GM03348 (cell line): ENCODE measurements at regions not wholly inside any gene's neighbourhood (a gene's known extent, or its start where the extent isn't known, plus 50 kb on each side); places are given as distances from the start of the nearest gene placed in this dataset.
"Not testable (repeated sequence)": the region's sequence is repeated elsewhere in the genome, so short reads cannot be mapped to it uniquely, and the experiment has no call there.

Experiments used
- DNase-seq: peaks from one replicate; pipeline ENCODE4 v3.0.0; 2012; ENCODE audit warnings: low spot score

DNA sequence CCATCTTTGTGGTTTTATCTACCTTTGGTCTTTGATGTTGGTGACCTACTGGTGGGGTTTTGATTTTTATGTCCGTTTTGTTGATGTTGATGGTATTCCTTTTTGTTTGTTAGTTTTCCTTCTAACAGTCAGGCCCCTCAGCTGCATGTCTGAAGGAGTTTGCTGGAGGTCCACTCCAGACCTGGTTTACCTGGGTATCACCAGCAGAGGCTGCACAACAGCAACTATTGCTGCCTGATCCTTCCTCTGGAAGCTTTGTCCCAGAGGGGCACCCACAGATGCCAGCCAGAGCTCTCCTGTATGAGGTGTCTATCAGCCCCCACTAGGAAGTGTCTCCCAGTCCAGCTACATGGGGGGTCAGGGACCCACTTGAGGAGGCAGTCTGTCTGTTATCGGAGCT is 199.3 kb upstream of the WDFY3 start:
- no peak for DNase-seq

DNA sequence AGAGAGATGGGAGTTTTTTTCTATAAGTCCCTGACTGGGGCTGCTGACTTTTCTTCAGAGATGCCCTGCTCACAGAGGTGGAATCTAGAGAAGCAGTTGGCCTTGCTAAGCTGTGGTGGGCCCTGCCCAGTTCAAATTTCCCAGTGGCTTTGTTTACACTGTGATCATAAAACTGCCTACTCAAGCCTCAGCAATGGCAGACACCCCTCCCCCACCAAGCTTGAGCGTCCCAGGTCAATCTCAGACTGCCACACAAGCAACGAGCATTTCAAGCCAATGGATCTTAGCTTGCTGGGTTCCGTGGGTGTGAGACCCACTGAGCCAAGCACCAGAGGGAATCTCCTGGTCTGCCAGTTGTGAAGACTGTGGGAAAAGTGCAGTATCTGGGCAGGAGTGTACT is 199.8 kb upstream of the WDFY3 start:
- DNase-seq = no peak

DNA sequence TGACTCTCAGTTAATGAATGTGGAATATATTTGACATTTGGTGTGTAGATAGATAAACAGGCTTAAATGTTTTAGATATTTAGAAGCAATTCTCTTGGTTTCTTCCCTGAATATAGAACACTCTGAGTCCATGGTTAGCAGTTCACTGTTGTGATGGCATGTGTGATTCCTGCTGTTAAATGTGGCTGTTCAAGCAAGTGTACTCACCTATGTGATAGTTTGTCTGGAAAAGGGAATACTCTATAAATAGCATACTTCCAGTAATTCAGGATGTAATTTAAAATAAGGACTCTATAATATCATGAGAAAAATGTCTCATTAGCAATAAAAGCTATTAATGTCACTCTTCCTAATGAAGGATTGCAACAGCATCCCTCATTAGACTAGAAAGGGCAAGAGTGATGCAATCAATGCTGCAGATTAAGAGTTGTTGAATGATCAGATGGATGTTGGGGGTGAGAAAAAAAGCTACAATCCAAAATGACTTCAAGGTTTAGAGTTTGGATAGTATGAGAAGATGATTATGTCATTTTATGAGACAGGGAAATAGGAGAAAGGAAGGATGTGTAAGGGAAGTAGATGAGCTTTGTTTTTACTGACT is 201.8 kb upstream of the WDFY3 start:
- no peak for DNase-seq

DNA sequence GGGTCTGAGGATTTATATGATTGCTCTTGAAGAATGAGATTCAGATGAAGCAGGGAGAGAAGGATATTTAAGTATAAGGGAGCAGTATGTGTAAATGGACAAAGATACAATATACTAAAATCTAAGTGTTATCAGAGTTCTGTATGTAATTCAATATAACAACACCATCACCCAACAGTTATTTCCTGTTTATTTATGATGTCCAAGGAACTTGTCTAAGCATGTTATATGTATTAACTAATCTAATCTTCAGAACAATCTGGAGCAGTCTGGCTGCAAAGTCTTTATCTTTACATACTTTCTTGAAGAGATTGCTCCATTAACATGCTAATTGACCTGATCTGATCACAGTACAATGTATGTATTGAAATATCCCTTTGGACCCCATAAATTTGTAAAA is 203.8 kb upstream of the WDFY3 start:
- DNase-seq = no peak

- DNase-seq = no peak
These were observed 208.7 kb upstream of the WDFY3 start for GRCh38 chr4:85175190-85175589.

DNA sequence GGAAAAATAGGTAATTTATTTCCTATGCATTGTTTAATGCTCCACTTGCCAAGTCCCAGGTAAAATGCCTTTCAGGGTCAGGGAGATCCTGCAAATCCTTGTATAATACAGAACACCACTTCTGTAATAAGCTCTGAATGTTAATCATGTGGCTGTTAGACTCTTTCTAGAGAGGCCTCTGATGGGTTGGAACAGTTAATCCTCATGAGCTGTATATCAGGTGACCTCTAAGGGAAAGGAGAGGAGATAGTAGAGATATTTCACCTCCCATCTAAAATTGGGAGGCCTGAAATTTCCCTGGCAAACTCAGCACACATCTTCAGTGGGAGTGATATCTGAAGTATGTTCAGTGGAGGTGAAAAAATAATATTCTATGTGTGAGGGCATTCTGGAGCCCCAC is 210.6 kb upstream of the WDFY3 start:
- no peak for DNase-seq

DNA sequence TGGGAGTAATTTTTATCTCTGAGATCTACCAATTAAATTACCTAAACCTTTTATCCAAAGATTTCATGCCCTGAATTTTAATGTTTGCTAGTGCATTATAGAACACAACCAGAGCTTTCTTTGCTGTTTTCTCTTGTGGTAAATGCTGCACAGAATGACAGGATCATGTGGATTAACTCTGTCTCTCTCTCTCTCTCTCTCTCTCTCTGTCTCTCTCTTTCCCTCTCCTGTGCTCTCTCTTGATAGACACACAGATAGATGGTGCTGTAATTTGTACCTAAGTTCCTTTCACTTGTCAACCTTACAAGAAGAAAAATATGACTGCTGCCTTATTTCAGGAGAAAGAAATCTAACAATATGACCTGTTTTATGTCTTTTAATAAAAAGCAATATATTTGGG is 211.2 kb upstream of the WDFY3 start:
- no peak for DNase-seq

- DNase-seq = no peak
These were observed 214.0 kb upstream of the WDFY3 start for GRCh38 chr4:85180533-85180932.

GRCh38 chr4:85187106-85187505 is 220.6 kb upstream of the WDFY3 start:
- no peak for DNase-seq

DNA sequence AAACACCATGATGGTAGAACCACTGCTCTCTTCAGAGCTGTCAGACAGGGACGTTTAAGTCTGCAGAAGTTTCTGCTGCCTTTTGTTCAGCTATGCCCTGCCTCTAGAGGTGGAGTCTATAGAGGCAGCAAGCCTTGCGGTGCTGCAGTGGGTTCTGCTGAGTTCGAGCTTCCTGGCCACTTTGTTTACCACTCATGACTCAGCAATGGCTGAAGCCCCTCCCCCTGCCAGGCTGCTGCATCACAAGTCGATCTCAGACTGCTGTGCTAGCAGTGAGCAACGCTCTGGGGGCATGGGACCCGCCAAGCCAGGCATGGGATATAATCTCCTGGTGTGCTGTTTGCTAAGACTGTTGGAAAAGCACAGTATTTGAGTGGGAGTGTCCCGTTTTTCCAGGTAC is 229.5 kb upstream of the WDFY3 start:
- not testable (repeated sequence) for DNase-seq

DNA sequence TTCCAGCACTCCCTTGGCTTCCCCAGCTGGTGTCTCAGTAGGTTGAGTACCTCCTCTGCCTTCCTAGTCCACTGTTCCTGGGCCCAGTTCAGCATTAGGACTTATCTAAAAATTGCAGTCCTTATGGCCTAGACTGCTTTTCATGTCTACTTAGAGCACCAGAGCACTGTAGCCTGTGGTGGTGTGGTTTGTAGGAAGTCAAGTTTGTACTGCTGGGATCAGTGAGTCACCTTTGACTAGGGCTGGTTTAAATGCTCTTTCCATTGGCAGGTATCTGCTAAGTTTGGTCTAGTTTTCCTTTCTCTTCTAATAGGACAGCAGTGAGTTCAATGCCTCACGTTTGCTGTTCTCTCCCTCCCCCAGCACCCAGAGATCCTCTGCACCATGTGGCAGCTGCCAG is 233.6 kb upstream of the WDFY3 start:
- no peak for DNase-seq

DNA sequence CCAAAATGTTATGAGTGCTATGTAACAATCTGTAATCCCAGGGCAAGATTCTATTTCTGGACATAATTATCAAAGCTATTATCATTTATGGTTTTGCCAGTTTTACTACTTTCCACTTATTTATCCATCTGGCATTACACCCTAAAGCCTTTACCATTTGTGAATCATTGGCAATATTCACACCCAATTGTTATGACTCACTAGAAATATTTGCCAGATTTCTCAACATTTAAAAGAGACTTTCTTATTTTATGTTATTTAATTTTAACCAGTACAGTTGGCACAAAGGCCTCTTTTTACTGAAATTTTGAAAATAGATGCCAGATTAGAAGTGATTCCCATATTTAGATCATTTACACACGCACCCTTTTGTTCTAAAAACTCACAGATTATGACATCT is 242.7 kb upstream of the WDFY3 start:
- peak; percentile 9 for DNase-seq

- DNase-seq = no peak
These were observed 243.9 kb upstream of the WDFY3 start for GRCh38 chr4:85210353-85210752.

GRCh38 chr4:85216571-85216970 is 250.1 kb upstream of the WDFY3 start:
- not testable (repeated sequence) for DNase-seq

- DNase-seq = no peak
These were observed 252.3 kb upstream of the WDFY3 start for GRCh38 chr4:85218756-85219155.

DNA sequence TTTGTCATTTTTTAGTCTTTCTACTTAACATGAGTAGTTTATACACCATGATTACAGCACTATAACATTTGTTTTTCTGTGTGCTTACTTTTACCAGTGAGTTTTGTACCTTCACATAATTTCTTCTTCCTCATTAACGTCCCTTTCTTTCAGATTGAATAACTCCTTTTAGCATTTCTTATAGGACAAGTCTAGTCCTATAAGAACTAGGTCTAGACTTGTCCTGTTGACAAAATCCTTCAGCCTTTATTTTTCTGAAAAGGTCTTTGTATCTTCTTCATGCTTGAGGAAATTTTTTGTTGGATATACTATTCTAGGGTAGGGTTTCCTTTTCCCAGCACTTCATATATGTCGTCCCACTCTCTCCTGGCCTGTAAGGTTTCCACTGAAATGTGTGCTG is 253.3 kb upstream of the ARHGAP24 start:
- DNase-seq = no peak

DNA sequence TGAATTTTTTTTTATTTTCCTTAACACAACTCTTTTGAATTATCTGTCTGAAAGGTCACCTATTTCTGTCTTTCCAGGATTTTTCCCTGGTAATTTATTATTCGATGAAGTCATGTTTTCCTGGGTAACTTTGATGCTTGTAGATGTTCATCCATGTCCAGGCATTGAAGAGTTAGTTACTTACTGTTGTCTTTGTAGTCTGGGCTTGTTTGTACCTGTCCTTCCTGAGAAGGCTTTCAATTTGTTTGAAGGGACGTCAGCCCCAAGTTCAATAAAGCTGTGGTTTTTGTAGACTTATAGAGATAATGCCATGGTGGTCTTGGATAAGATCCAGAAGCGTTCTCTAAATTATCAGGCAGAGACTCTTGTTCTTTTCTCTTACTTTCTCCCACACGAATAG is 252.4 kb upstream of the ARHGAP24 start:
- no peak for DNase-seq

DNA sequence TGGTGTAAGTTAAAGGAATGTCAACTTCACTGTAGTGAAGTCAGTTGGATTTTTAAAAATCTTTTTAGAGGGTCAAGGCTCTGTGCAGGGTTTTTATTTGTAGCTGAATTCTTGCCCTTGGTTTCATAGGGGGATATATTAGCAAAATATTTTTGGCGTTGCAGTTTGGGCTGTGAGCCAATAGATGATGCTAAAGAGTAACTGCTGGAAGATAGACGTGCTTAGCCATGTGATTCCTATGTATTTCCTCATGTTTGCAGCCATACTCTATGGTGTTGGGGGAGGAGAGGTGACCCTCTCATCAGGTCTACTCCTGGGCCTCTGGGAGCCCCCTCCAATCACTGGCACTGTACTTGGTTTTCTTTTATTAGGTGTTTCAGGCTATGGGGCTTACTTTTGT is 246.7 kb upstream of the ARHGAP24 start:
- no peak for DNase-seq

- no peak for DNase-seq
These were observed 241.4 kb upstream of the ARHGAP24 start for GRCh38 chr4:85233516-85233915.

- DNase-seq = no peak
These were observed 231.1 kb upstream of the ARHGAP24 start for GRCh38 chr4:85243857-85244256.

DNA sequence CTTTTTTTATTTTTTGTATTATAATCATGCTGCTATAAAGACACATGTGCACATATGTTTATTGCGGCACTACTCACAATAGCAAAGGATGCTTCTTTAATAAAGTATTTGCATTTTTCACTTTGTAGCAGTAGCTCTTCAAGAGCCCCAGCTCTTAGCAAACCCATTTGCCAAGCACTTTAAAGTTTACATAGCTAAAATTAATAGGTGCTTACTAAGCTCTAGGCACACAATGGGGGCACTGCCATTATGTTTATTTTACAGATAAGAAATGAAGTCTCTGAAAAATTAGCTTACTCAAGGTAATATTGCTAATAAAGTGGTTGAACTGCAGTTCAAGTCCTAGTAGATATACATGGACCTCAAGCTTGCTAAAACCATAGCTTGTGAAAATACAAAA is 230.3 kb upstream of the ARHGAP24 start:
- no peak for DNase-seq

- no peak for DNase-seq
These were observed 228.9 kb upstream of the ARHGAP24 start for GRCh38 chr4:85246055-85246454.

DNA sequence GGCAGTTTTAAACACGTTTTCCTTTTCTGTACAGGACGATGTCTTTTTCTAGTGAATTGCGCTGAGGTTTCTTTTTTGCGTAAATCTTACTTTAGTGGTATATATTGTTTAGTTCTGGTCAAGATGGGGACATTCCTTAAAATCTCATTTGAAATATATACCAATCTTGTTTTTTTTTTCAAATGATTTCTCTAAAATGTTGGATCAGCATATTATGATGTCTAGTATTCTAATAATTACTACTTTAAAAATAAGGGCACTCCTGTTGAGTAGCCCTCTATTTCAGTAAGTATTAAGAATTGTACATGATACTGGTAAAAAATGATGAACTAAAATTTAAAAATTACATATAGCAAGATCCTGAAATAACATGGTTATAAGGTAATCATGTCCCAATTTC is 224.1 kb upstream of the ARHGAP24 start:
- no peak for DNase-seq

DNA sequence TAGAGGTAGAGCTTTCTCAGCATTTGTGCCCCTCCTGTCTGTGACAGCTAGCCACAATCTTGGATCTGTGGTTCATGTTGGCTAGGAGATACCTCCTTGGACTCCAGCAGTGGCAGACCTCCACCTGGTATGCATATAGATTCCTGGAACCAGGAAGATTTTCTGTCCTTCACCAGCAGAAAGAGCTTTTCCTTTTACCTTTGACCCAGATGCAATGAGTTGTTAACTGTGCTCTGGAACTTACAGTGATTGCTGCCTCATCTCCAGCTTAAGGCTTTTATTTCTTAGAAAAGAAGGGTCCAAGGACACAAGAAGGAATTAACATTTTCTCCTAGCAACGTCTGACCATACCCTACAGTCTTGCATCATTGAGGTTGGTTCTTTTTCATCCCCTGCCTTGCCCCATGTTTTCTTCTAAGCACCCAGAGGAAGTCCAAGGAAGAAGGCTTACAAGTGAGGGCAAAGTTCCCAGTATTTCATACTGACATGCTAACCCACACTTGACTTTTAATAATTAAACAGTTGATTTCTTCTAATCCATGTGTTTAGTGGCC is 217.1 kb upstream of the ARHGAP24 start:
- DNase-seq = no peak

GRCh38 chr4:85260064-85260463 is 214.9 kb upstream of the ARHGAP24 start:
- DNase-seq = no peak
